ENCODE measurements at regions not wholly inside any gene's neighbourhood (a gene's known extent, or its start where the extent isn't known, plus 50 kb on each side); places are given as distances from the start of the nearest gene placed in this dataset.
"Not testable (repeated sequence)": the region's sequence is repeated elsewhere in the genome, so short reads cannot be mapped to it uniquely, and the experiment has no call there.

DNA sequence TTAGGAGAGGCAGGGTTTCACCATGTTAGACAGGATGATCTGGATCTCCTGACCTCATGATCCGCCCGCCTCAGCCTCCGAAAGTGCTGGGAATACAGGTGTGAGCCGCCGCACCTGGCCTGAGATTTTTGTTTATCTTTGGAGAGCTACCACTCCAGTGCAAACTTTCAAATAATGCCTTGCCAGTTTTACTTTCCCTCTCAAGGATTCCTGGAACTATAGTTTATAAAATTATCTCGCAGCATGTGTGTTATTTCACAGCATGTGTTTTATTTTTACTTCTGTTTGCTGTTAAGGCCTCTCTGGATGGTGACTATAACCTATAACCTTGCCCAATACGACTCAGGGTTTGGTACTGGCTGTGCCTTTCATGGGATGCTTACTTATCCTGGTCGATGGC is 458.0 kb upstream of the NDN start:
- H3K4me3 ChIP-seq (ENCODE audit: low read length); POLR2A ChIA-PET; H3K4me1 Mint-ChIP-seq (ENCODE audit: low read depth); H3K4me1 ChIP-seq (ENCODE audit: insufficient read depth, low read length); DNase-seq; H3K27ac Mint-ChIP-seq; intact Hi-C loops (cut with DNase I, micrococcal nuclease); ATAC-seq (ENCODE audit: poor library complexity); H3K4me3 Mint-ChIP-seq; H3K36me3 Mint-ChIP-seq (ENCODE audit: low read depth); H3K27me3 Mint-ChIP-seq; H3K27me3 ChIP-seq (ENCODE audit: control insufficient read depth in 1 of 2, insufficient read depth in 2 of 2, low read length in 2 of 2); CTCF ChIA-PET; H3K27ac ChIP-seq (ENCODE audit: low read depth in 1 of 2, low read length in 2 of 2); H3K9me3 ChIP-seq (ENCODE audit: control insufficient read depth in 1 of 2, insufficient read depth in 1 of 2, low read length in 2 of 2); H3K9me3 Mint-ChIP-seq; H3K36me3 ChIP-seq (ENCODE audit: insufficient read depth, low read length): not testable (repeated sequence)

DNA sequence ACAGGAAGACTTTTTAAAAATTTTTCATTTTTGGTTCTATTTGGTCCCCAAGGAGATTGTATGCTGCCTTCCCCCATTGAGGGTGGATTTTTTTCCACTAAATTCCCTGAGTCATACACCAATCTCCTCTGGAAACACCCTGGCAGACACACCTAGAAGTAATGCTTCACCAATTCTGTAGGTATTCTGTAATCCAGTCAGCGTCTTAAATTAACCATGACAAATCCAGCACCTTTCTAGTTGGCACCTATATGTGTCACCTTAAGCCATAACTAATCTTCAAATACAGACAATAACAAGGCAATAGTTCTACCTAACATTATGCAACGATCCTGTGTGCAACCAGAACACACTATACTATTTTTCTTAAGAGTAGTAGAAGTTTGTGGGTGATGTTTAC is 459.1 kb upstream of the NDN start:
- H3K27ac Mint-ChIP-seq = no peak overlapping the region
- H3K4me1 ChIP-seq (ENCODE audit: insufficient read depth, low read length) = no peaks in the 10 kb centered on the region
- H3K27ac ChIP-seq (ENCODE audit: low read depth in 1 of 2, low read length in 2 of 2) = no peak overlapping the region
- ChIA-PET CTCF (no interaction called here), POLR2A (no interaction called here)
- no peaks in the 10 kb centered on the region for H3K4me1 Mint-ChIP-seq (ENCODE audit: low read depth)
- TF ChIP-seq, protein P1, sequence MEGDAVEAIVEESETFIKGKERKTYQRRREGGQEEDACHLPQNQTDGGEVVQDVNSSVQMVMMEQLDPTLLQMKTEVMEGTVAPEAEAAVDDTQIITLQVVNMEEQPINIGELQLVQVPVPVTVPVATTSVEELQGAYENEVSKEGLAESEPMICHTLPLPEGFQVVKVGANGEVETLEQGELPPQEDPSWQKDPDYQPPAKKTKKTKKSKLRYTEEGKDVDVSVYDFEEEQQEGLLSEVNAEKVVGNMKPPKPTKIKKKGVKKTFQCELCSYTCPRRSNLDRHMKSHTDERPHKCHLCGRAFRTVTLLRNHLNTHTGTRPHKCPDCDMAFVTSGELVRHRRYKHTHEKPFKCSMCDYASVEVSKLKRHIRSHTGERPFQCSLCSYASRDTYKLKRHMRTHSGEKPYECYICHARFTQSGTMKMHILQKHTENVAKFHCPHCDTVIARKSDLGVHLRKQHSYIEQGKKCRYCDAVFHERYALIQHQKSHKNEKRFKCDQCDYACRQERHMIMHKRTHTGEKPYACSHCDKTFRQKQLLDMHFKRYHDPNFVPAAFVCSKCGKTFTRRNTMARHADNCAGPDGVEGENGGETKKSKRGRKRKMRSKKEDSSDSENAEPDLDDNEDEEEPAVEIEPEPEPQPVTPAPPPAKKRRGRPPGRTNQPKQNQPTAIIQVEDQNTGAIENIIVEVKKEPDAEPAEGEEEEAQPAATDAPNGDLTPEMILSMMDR (IDR thresholded peaks at IDR 0.05) = no peak
- H3K36me3 Mint-ChIP-seq (ENCODE audit: low read depth) = no peaks in the 10 kb centered on the region
- no peaks in the 10 kb centered on the region for H3K36me3 ChIP-seq (ENCODE audit: insufficient read depth, low read length)
- H3K27me3 Mint-ChIP-seq = no peaks in the 10 kb centered on the region
- H3K4me3 ChIP-seq (ENCODE audit: low read length) = no peak overlapping the region
- H3K9me3 ChIP-seq (ENCODE audit: control insufficient read depth in 1 of 2, insufficient read depth in 1 of 2, low read length in 2 of 2) = peaks cover 0 to 5% of the 10 kb centered on the region in 2 experiments
- DNase-seq (no peak), ATAC-seq (ENCODE audit: poor library complexity) (no peak)
- no peaks in the 10 kb centered on the region for H3K27me3 ChIP-seq (ENCODE audit: control insufficient read depth in 1 of 2, insufficient read depth in 2 of 2, low read length in 2 of 2)
- intact Hi-C loops (cut with DNase I, micrococcal nuclease) = no loop called here
- H3K4me3 Mint-ChIP-seq = no peak overlapping the region
- H3K9me3 Mint-ChIP-seq = peaks cover 9% of the 10 kb centered on the region

DNA sequence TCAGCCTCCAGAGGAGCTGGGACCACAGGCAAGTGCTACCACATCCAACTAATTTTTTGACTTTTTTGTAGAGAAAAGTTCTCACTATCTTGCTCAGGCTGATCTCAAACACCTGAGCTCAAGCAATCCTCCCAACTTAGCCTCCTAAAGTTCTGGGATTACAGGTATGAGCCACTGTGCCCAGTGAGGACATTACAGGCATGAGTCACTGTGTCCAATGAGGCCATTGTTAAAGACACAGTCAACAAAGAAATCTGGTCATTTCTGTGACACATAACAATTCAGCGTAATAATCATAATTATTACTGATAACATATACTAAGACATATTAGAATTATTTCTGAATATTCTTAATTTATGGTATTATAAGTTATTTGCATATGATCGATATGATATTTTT is 463.4 kb upstream of the NDN start:
- no peaks in the 10 kb centered on the region for H3K36me3 Mint-ChIP-seq (ENCODE audit: low read depth)
- DNase-seq (no peak), ATAC-seq (ENCODE audit: poor library complexity) (no peak)
- intact Hi-C loops (cut with DNase I, micrococcal nuclease) = no loop called here
- Histone ChIP-seq H3K36me3 (ENCODE audit: insufficient read depth, low read length) (no peaks in the 10 kb centered on the region), H3K4me1 (ENCODE audit: insufficient read depth, low read length) (no peaks in the 10 kb centered on the region), H3K4me3 (ENCODE audit: low read length) (no peak overlapping the region), H3K27me3 (ENCODE audit: control insufficient read depth in 1 of 2, insufficient read depth in 2 of 2, low read length in 2 of 2) (no peaks in the 10 kb centered on the region), H3K27ac (ENCODE audit: low read depth in 1 of 2, low read length in 2 of 2) (no peak overlapping the region), H3K9me3 (ENCODE audit: control insufficient read depth in 1 of 2, insufficient read depth in 1 of 2, low read length in 2 of 2) (no peaks in the 10 kb centered on the region)
- no peak overlapping the region for H3K27ac Mint-ChIP-seq
- TF ChIP-seq, protein P1 (IDR thresholded peaks at IDR 0.05) = no peak
- no peaks in the 10 kb centered on the region for H3K27me3 Mint-ChIP-seq
- H3K9me3 Mint-ChIP-seq = peaks cover 13% of the 10 kb centered on the region
- no peak overlapping the region for H3K4me3 Mint-ChIP-seq
- ChIA-PET CTCF (no interaction called here), POLR2A (no interaction called here)
- no peaks in the 10 kb centered on the region for H3K4me1 Mint-ChIP-seq (ENCODE audit: low read depth)

DNA sequence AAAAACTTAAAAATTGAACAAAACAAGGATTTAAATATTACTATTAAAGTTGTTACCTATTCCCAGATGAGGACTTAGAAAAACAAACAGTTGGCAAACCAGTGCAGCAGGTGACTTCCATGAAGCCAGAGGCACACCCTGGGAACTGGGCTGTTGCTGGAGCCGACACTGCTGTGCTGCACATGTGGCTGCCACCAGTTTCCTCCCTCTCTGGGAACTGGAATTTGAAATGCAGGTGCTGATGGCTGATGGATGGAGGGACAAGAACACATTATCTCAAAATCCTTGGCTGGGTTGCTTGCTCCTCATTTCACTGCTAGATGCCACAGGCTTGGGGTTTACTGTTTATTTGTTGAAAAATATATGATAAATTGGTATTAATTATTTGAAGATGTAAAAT is 471.2 kb upstream of the NDN start:
- H3K9me3 ChIP-seq (ENCODE audit: control insufficient read depth in 1 of 2, insufficient read depth in 1 of 2, low read length in 2 of 2); POLR2A ChIA-PET; H3K4me3 ChIP-seq (ENCODE audit: low read length); H3K9me3 Mint-ChIP-seq; DNase-seq; H3K36me3 Mint-ChIP-seq (ENCODE audit: low read depth); H3K27ac ChIP-seq (ENCODE audit: low read depth in 1 of 2, low read length in 2 of 2); H3K4me1 ChIP-seq (ENCODE audit: insufficient read depth, low read length); intact Hi-C loops (cut with DNase I, micrococcal nuclease); H3K27me3 ChIP-seq (ENCODE audit: control insufficient read depth in 1 of 2, insufficient read depth in 2 of 2, low read length in 2 of 2); H3K27ac Mint-ChIP-seq; CTCF ChIA-PET; ATAC-seq (ENCODE audit: poor library complexity); H3K36me3 ChIP-seq (ENCODE audit: insufficient read depth, low read length); H3K4me1 Mint-ChIP-seq (ENCODE audit: low read depth); H3K4me3 Mint-ChIP-seq; H3K27me3 Mint-ChIP-seq: not testable (repeated sequence)

DNA sequence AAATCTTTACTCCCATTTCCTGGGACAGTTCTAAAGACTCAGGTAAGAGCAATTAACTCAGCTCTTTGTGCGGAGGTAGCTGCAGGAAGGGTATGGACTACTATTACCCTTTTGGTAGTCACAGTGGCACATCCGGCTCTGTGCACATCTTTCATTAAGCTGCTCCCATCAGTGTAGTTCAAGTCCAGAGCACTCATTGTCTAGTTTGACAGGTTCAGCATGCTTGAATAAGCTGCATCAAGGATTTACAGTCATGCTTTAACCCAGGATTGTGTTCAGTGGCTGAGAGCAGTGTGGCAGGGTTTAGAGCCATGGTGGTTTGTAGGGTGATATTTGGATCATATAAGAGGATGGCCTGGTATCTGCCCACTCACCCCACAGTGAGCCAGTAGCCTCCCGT is 478.4 kb upstream of the NDN start:
- H3K36me3 ChIP-seq (ENCODE audit: insufficient read depth, low read length); H3K4me3 ChIP-seq (ENCODE audit: low read length); H3K9me3 Mint-ChIP-seq; H3K27me3 ChIP-seq (ENCODE audit: control insufficient read depth in 1 of 2, insufficient read depth in 2 of 2, low read length in 2 of 2); POLR2A ChIA-PET; H3K27ac ChIP-seq (ENCODE audit: low read depth in 1 of 2, low read length in 2 of 2); H3K36me3 Mint-ChIP-seq (ENCODE audit: low read depth); H3K4me1 Mint-ChIP-seq (ENCODE audit: low read depth); ATAC-seq (ENCODE audit: poor library complexity); H3K27me3 Mint-ChIP-seq; H3K9me3 ChIP-seq (ENCODE audit: control insufficient read depth in 1 of 2, insufficient read depth in 1 of 2, low read length in 2 of 2); H3K4me3 Mint-ChIP-seq; DNase-seq; H3K4me1 ChIP-seq (ENCODE audit: insufficient read depth, low read length); CTCF ChIA-PET; H3K27ac Mint-ChIP-seq: not testable (repeated sequence)
- intact Hi-C loops (cut with DNase I, micrococcal nuclease) = loop anchor here (5.0 to 10.0 kb wide), 2 partner anchors 387 to 389 kb away; no protein-coding TSS in a partner anchor

DNA sequence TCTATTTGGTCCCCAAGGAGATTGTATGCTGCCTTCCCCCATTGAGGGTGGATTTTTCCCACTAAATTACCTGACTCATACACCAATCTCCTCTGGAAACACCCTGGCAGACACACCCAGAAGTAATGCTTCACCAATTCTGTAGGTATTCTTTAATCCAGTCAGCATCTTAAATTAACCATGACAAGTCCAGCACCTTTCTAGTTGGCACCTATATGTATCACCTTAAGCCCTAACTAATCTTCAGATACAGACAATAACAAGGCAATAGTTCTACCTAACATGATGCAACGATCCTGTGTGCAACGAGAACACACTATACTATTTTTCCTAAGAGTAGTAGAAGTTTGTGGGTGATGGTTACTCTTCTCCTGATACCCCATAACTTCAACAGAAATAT is 473.3 kb upstream of the NPAP1 start:
- ATAC-seq (ENCODE audit: poor library complexity); H3K4me1 ChIP-seq (ENCODE audit: insufficient read depth, low read length); H3K36me3 ChIP-seq (ENCODE audit: insufficient read depth, low read length); H3K27ac Mint-ChIP-seq; H3K4me3 Mint-ChIP-seq; H3K27ac ChIP-seq (ENCODE audit: low read depth in 1 of 2, low read length in 2 of 2); H3K9me3 Mint-ChIP-seq; H3K4me3 ChIP-seq (ENCODE audit: low read length); H3K4me1 Mint-ChIP-seq (ENCODE audit: low read depth); DNase-seq; H3K27me3 ChIP-seq (ENCODE audit: control insufficient read depth in 1 of 2, insufficient read depth in 2 of 2, low read length in 2 of 2); POLR2A ChIA-PET; intact Hi-C loops (cut with DNase I, micrococcal nuclease); H3K27me3 Mint-ChIP-seq; CTCF ChIA-PET; H3K36me3 Mint-ChIP-seq (ENCODE audit: low read depth); H3K9me3 ChIP-seq (ENCODE audit: control insufficient read depth in 1 of 2, insufficient read depth in 1 of 2, low read length in 2 of 2): not testable (repeated sequence)
